Fibroblast of pulmonary artery (primary cell): ENCODE measurements at regions not wholly inside any gene's neighbourhood (a gene's known extent, or its start where the extent isn't known, plus 50 kb on each side); places are given as distances from the start of the nearest gene placed in this dataset.

Experiments
- DNase-seq: peaks from one replicate; pipeline ENCODE4 v3.0.0-alpha.2; 2010; ENCODE audit warnings: low read depth
- H3K4me3 ChIP-seq: replicated peaks from 2 replicates; pipeline ENCODE4 v1.5.1; 2011; ENCODE audit warnings: low read depth, mild to moderate bottlenecking, control low read depth, low read length, moderate library complexity
- TF ChIP-seq, protein P1 (sequence below): IDR thresholded peaks from 2 replicates; pipeline ENCODE4 v1.5.1; 2011; ENCODE audit warnings: mild to moderate bottlenecking, control low read depth, low read length, inconsistent platforms; ENCODE audit errors: missing control alignments

GRCh38 chr11:57098191-57098590 lies 83.6 kb upstream of the LRRC55 start:
- no peak for DNase-seq
- TF ChIP-seq, protein P1, sequence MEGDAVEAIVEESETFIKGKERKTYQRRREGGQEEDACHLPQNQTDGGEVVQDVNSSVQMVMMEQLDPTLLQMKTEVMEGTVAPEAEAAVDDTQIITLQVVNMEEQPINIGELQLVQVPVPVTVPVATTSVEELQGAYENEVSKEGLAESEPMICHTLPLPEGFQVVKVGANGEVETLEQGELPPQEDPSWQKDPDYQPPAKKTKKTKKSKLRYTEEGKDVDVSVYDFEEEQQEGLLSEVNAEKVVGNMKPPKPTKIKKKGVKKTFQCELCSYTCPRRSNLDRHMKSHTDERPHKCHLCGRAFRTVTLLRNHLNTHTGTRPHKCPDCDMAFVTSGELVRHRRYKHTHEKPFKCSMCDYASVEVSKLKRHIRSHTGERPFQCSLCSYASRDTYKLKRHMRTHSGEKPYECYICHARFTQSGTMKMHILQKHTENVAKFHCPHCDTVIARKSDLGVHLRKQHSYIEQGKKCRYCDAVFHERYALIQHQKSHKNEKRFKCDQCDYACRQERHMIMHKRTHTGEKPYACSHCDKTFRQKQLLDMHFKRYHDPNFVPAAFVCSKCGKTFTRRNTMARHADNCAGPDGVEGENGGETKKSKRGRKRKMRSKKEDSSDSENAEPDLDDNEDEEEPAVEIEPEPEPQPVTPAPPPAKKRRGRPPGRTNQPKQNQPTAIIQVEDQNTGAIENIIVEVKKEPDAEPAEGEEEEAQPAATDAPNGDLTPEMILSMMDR: no peak
- H3K4me3 ChIP-seq: no peak overlapping the region

- DNase-seq: peak; percentile 11
- no peak overlapping the region for H3K4me3 ChIP-seq
- TF ChIP-seq, protein P1: no peak
Measured at GRCh38 chr11:57100638-57101331, 81.0 kb upstream of the LRRC55 start.

DNA sequence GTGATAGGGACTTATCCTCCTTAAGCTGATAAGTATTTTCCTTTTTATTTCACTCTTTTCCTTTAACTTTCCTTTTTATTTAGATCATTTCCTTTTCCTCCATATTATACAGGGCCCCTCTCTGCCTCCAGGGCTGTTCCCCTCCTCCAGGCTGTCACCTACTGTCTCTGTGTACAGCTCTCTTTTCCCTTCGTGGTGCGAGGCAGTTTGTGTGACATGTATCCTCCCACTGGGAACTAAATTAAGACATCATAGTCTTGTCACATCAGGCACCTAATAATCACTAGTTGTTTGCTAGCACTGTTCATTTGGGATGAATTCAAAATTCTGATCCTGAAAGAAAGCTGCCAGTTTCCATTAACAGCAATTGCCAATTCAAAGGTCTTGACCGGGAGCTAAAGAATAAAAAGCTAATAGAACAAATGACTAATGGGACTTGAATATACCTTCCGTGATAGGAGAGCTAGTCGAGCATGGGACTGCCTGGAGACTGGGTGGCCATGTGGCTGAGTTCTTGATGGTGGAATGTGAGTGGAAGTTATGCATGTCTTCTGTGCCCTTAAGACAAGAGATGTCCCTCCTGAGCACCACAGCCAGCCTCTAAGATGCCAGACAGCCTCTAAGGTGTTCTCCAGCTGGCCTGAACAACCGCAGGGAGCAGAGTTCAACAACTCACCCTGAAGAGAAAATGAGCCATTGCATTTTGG lies 77.7 kb upstream of the LRRC55 start:
- TF ChIP-seq, protein P1: no peak
- no peak for DNase-seq
- no peak overlapping the region for H3K4me3 ChIP-seq

- DNase-seq: no peak
- H3K4me3 ChIP-seq: no peak overlapping the region
- TF ChIP-seq, protein P1: no peak
Measured at GRCh38 chr11:57109331-57109730, 72.4 kb upstream of the LRRC55 start.

GRCh38 chr11:57111619-57112018 lies 70.1 kb upstream of the LRRC55 start:
- TF ChIP-seq, protein P1: no peak
- DNase-seq: no peak
- H3K4me3 ChIP-seq: no peak overlapping the region

- TF ChIP-seq, protein P1: peak; percentile 69
- H3K4me3 ChIP-seq: no peak overlapping the region
- peak; percentile 70 for DNase-seq
Measured at GRCh38 chr11:57116654-57117053, 65.1 kb upstream of the LRRC55 start.
